NCI-H2081 (cell line): ENCODE measurements at regions not wholly inside any gene's neighbourhood (a gene's known extent, or its start where the extent isn't known, plus 50 kb on each side); places are given as distances from the start of the nearest gene placed in this dataset.

ENCODE experiments used
- DNase-seq, 2 experiments: peaks; one replicate each; lab custom pipeline; 2025; lab: John Stamatoyannopoulos, UW

- DNase-seq: peak in 1 of 2 experiments; percentile 44
Measured at GRCh38 chr4:104795264-104795939, 300.7 kb upstream of the CXXC4 start.

DNA sequence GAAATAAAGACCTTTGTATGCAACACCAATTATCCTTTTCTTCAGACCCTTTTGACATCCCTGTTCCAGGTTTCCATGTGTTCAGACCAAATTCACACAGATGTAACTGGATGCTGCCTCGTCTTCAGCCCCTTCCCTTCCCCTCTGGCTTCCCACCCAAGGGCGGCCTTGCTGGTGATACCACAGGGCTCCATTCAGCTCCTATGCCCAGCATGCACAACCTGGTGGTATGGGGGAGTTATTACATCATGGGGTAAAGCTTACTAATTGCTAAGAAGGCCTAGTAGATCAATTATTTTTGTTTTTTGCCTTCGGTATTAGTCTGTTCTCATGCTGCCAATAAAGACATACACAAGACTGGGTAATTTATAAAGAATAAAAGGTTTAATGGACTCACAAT is 317.0 kb upstream of the CXXC4 start:
- no peak for DNase-seq

- DNase-seq: no peak
Measured at GRCh38 chr4:104815665-104816064, 321.0 kb upstream of the CXXC4 start.

DNA sequence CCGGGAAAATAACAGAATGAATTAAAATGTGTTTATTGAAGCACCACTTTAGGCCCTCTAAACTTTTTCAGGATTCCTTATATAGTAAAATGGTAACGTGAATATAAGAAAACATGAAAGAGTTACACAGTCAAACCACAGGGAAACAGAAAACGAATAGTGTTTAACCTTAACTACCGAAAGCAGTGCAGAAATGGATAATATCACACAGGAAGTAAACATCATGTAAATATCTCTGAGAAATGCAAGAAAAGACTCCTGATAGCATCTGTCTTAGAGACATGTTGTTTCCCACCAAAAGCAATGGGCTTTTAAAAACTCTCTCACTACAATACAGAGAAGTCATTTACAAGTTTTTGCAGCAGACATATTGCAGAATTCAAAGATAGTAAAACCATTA is 323.9 kb upstream of the CXXC4 start:
- DNase-seq: no peak

GRCh38 chr4:104826171-104826570 is 320.5 kb upstream of the TET2 start:
- no peak for DNase-seq

DNA sequence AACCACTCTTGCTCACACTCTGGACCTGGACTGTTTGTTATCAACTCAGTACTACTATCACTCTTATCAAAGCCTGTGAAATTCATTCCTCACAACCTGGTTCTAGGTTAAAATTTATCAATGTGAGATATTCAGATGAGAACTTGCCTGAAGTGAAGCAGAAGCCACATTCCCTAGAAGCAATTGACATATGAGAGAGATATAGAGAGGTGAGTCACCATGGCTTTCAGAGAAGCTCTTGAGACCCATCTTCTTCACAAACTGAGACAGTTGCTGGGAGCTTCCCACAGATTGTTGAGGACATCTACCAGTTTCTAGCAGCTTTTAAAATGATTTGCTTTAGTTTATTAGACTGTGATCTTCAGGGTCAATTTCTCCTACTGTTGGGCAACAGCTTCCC is 316.9 kb upstream of the TET2 start:
- DNase-seq: no peak

DNA sequence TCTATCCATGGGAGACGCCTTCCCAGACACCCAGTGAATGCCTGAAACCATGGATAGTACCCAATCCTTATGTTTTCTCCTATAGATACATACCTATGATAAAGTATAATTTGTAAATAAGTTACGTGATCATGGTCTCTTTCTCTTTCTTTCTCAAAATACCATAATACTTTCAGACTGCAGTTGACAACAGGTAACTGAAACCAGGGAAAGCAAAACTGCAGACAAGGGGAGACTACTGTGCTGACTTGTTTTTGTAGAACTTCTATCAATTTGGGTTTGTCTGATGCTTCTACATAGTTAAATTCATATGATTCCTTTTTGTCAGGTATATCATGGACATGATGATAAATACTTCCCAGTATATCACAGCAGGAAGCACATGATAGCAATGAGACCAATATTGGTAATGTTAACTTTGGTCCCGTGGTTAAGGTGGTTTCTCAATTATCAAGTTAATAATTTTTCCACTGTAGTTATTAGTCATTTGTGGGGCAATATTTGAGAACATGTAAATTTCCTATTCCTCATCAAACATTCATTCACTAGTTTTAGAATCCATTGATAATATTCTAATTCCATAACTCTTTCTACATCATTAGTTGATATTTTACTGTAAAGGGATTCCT is 298.0 kb upstream of the TET2 start:
- DNase-seq: no peak

DNA sequence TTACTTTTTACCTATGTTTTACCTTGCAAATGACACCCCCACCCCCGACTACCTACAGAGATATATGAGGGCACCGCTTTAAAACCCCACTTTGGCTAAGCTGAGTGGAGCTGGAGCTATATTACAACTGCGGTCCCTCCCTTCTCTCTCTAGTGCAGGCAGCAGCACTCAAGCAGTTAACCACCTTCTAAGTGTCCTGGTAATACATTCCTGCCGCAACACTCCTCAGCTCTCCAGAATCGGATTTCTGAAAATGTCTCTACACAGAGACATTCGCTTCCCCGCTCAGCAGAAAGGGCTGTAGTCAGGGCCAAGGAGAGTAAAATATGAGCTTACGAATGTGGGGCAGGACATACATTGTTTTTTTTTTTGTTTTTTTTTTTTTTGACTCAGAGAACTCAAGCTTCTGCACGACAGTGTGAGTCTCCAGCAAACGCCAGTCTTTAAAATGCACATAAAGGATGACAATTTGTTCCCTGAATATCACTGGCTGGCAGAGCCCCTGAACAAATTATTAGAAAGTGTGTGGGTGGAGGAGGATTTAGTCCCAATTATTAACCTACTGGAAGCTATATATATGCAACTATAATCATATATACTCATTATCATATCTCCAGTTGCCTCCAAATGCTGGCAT is 287.0 kb upstream of the TET2 start:
- no peak for DNase-seq

- DNase-seq: peak; percentile 62 to 78
Measured at GRCh38 chr4:104860238-104861123, 286.2 kb upstream of the TET2 start.

- DNase-seq: no peak
Measured at GRCh38 chr4:104866809-104867208, 279.9 kb upstream of the TET2 start.

GRCh38 chr4:104868533-104868932 is 278.1 kb upstream of the TET2 start:
- no peak for DNase-seq

DNA sequence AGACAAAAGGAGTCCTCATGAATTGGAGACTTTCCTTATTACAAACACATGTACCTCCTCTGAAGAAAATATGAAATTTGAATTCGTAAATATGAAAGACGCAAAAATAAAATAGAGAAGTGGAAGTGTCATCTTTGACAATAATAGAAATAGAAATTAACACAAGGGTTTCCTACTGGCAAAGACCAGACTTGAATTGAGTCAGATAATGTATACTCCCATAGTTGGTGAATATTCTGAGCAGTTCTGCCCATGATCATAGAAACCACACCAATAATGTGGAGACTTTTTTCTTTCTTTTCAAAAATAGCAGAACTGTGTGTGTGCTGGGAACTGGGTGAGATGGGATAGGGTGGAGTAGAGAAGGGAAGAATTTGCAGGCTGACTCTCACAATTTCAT is 277.7 kb upstream of the TET2 start:
- DNase-seq: no peak

- no peak for DNase-seq
Measured at GRCh38 chr4:104869831-104870230, 276.8 kb upstream of the TET2 start.

DNA sequence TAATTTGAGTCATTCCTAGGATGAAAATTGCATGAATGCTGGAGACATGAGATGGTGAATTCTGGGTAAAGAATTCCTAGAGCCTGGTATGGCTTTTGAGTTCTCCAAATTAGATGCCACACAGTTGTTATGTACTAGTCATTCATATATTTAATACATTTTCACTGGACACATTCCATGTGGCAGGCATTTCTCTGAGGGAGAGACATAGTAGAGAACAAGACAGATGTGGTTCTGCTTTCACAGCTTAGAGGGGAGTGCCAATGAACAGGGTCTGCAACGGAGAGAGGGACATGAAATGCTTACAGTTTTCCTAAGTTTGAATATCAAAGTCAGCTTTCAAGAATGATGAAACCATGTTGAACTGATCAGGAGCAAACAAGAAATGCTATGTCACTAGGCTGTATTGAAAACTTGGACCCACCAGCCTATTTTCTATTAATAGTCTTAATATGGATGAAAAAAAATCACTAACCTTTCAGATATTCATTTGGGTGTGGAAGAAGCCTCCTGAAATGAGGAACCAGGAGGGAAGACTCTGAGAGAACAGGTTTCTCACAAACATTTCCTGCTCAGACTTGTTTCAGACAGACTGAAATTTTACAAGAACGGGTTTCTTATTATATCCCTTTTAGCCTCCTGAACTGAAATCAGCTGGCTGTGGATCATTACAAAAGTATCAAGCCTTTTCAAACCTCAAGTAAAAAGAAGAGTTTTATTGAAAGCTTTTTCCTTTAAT is 276.0 kb upstream of the TET2 start:
- no peak for DNase-seq

DNA sequence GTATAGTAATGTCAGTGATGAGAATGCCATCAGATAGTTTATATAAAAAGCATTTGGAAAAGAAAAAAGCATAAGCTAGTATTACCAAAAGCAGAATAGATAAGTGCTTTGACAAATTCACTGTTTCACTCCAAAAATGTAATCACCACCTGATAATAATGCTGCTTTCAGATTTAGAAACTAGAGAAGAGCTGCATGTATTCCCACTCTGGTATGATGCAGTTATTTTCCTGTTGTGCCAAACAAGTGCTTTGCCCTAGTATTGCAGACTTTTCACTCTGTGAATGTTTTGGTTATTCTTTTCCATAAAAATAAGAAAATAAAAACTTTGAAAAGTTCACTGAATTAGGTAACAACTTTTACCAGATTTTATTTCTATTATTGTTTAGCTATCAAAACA is 267.7 kb upstream of the TET2 start:
- no peak for DNase-seq

DNA sequence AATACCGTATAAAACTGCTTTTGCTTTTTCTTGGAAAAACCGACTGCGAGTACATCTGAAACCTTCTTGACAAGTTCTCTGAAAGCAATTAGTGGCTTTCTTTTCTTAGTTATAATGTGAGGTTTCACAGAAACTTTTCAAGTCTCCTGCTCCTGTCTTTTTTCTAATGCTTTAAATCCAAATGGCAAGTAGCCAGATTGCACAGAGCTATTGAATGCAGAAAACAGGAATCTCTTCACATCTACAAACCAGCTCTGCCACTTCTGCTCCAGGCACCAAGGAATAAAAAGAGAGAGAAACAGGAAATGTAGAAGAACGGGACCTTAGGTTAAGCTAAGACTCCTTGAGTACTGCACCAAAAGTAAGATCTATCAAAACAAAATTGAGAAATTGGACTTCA is 267.3 kb upstream of the TET2 start:
- DNase-seq: no peak

DNA sequence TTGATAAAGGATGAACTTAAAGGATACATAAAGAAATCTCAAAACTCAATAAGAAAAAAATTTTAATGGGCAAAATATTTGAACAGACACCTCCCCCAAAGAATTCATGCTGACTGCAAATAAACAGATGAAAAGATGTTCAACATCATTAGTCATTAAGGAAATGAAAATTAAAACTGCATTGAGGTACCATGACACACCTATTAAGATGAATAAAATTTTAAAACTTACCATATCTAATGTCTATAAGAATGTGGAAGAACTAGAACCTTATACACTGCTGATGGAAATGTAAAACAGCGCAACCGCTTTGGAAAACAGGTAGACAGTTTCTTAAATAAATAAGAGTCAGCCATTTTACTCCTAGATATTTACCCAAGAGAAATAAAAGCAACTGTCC is 266.8 kb upstream of the TET2 start:
- no peak for DNase-seq

- DNase-seq: no peak
Measured at GRCh38 chr4:104881136-104881886, 265.4 kb upstream of the TET2 start.

DNA sequence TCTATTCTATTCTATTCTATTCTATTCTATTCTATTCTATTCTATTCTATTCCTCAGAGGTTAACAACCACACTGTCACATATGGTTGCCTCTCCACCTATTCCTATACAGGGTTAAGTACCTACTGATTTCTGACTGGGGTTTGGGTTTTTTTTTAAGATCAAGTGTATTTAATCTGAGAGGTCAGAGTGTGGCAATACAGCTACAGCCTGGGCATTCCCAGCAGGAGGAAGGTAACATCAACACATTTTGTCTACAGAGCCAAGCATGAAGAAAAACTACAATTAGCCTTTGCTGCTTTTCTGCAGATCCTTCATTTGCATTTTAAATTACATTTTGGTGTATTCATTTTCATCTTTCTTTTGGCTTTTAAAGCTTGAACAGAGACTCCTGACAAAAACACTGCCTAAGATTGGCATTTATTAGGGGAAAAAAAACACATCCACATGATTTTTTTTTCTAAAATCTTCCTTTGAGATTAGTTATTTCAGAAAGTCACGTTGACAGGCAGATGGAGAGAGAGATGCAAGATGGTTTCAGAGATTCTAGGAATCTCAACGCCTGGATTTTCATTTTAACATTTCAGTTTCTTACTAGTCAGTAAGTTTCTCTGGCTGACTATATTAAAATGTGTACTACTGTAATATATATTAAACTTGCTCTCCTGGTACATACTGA is 255.9 kb upstream of the TET2 start:
- DNase-seq: no peak
